Uterus (tissue), 2 donors: ENCODE measurements at regions not wholly inside any gene's neighbourhood (a gene's known extent, or its start where the extent isn't known, plus 50 kb on each side); places are given as distances from the start of the nearest gene placed in this dataset.

ENCODE experiments used
- CTCF ChIP-seq, 4 experiments: fragments of 200-600 bp in 2 of 4; fragments of 450-650 bp in 2 of 4; sonication (generic) in 2 of 4; IDR thresholded peaks; one replicate each; pipeline ENCODE4 v1.5.1; 2016 to 2019; ENCODE audit warnings: antibody characterized with exemption in 4 of 4, mild to moderate bottlenecking in 2 of 4, moderate library complexity in 1 of 4
- POLR2A ChIP-seq, 2 donors: fragments of 450-650 bp; IDR thresholded peaks; one replicate each; pipeline ENCODE4 v1.6.1; 2016; ENCODE audit warnings: antibody characterized with exemption in 2 of 2, mild to moderate bottlenecking in 1 of 2, moderate library complexity in 1 of 2

GRCh38 chr14:85426068-85426935 lies 103.6 kb upstream of the FLRT2 start:
- TF ChIP-seq POLR2A (IDR thresholded peaks at IDR 0.05) (no peak), CTCF (IDR thresholded peaks at IDR 0.05) (no peak)
